HG02610 (cell line): ENCODE measurements at regions not wholly inside any gene's neighbourhood (a gene's known extent, or its start where the extent isn't known, plus 50 kb on each side); places are given as distances from the start of the nearest gene placed in this dataset.

Experiments used
- ATAC-seq: cut with Tn5 transposase; IDR thresholded peaks from one replicate; pipeline ENCODE4 v1.9.1; 2021; ENCODE audit warnings: mild to moderate bottlenecking, moderate library complexity; ENCODE audit not compliant: unreplicated experiment

- ATAC-seq, result no peak
These were observed 53.4 kb downstream of the FOXB1 start for GRCh38 chr15:60057554-60057953.

GRCh38 chr15:60059186-60059585, 55.1 kb downstream of the FOXB1 start:
- no peak for ATAC-seq

- ATAC-seq, result no peak
These were observed 57.6 kb downstream of the FOXB1 start for GRCh38 chr15:60061758-60062157.

- ATAC-seq, result no peak
These were observed 58.7 kb downstream of the FOXB1 start for GRCh38 chr15:60062826-60063225.

- no peak for ATAC-seq
These were observed 61.8 kb downstream of the FOXB1 start for GRCh38 chr15:60065951-60066350.

GRCh38 chr15:60070838-60071493, 66.9 kb downstream of the FOXB1 start:
- no peak for ATAC-seq

- no peak for ATAC-seq
These were observed 68.8 kb downstream of the FOXB1 start for GRCh38 chr15:60072826-60073465.

GRCh38 chr15:60073466-60073840, 69.3 kb downstream of the FOXB1 start:
- ATAC-seq, result no peak

- no peak for ATAC-seq
These were observed 70.2 kb downstream of the FOXB1 start for GRCh38 chr15:60074181-60074885.

GRCh38 chr15:60076045-60076444, 71.9 kb downstream of the FOXB1 start:
- ATAC-seq, result no peak

GRCh38 chr15:60076582-60077276, 72.6 kb downstream of the FOXB1 start:
- ATAC-seq, result no peak

- ATAC-seq, result no peak
These were observed 73.7 kb downstream of the FOXB1 start for GRCh38 chr15:60077581-60078359.

GRCh38 chr15:60079210-60079609, 75.1 kb downstream of the FOXB1 start:
- no peak for ATAC-seq

GRCh38 chr15:60081976-60082375, 77.9 kb downstream of the FOXB1 start:
- no peak for ATAC-seq

- no peak for ATAC-seq
These were observed 79.2 kb downstream of the FOXB1 start for GRCh38 chr15:60083318-60083717.

- ATAC-seq, result no peak
These were observed 82.7 kb downstream of the FOXB1 start for GRCh38 chr15:60086681-60087429.

- no peak for ATAC-seq
These were observed 83.5 kb downstream of the FOXB1 start for GRCh38 chr15:60087561-60087960.

GRCh38 chr15:60090747-60091146, 86.6 kb downstream of the FOXB1 start:
- ATAC-seq, result no peak

- ATAC-seq, result no peak
These were observed 87.0 kb downstream of the FOXB1 start for GRCh38 chr15:60091157-60091556.

- no peak for ATAC-seq
These were observed 87.8 kb downstream of the FOXB1 start for GRCh38 chr15:60091911-60092310.
